ENCODE measurements at regions not wholly inside any gene's neighbourhood (a gene's known extent, or its start where the extent isn't known, plus 50 kb on each side); places are given as distances from the start of the nearest gene placed in this dataset.

DNA sequence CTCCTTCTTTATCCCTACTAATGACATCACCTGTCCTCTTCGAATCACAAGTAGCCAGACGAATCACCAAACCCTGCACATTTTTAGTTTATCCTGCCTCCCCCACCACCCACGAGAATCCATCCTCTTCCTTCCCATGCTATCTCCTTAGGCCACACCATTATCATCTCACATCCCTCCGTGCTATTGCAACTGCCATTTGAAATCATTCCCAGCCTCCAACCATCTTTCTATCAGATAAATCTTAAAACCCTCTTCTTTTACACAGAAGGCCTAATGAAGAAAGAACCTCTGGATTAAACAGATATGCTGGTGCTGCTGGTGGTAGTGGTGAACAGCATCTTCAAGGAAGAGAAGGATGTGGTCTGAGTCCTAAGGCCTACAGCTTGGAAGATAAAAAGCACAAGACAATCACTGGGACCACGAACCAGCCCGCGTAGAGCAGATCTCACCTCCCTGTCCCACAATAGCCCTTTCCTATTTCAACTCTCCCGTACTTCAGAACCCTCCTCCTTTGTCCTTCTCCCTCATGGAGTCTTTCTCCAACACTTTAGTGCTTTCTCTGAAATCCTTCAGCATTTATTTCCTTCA lies 403.1 kb downstream of the SFMBT2 start (continued):
- TF ChIP-seq ARID3A (IDR thresholded peaks at IDR 0.05; ENCODE audit: borderline replicate concordance, low read depth, low read length) (peak; percentile 46; the same call in 1 of the 2 replicates), ILF3 (IDR thresholded peaks at IDR 0.05; ENCODE audit: borderline replicate concordance) (no peak), EP300 (IDR thresholded peaks at IDR 0.05; ENCODE audit: low read length) (peak; percentile 93), C11orf30 (IDR thresholded peaks at IDR 0.05; ENCODE audit: low read depth) (no peak), DMBX1 (CRISPR knock-in tag; IDR thresholded peaks at IDR 0.05; ENCODE audit: borderline replicate concordance) (no peak), POLR2G (IDR thresholded peaks at IDR 0.05; ENCODE audit: low read depth, low read length) (no peak), CTBP1 (IDR thresholded peaks at IDR 0.05; ENCODE audit: borderline replicate concordance) (peak; percentile 70; the same call in 1 of the 2 replicates), ZNF740 (CRISPR knock-in tag; IDR thresholded peaks at IDR 0.05) (no peak), ZNF740 (tag; IDR thresholded peaks at IDR 0.05) (no peak), HDAC1 (IDR thresholded peaks at IDR 0.05) (peak in 1 of 2 experiments; percentile 75; a peak in 2 of 4 replicates), EP400 (IDR thresholded peaks at IDR 0.05) (no peak), E2F5 (CRISPR knock-in tag; IDR thresholded peaks at IDR 0.05) (no peak), PPARD (CRISPR knock-in tag; IDR thresholded peaks at IDR 0.05) (no peak), CBFA2T3 (IDR thresholded peaks at IDR 0.05) (peak; percentile 99), ZNF121 (CRISPR knock-in tag; conservative IDR thresholded peaks at IDR 0.05) (no peak), HNRNPH1 (optimal IDR thresholded peaks at IDR 0.05; ENCODE audit: low read depth, low read length) (no peak), NRF1 (conservative IDR thresholded peaks at IDR 0.05 in 1 of 2, IDR thresholded peaks at IDR 0.05 in 1 of 2) (no peak)
- TF ChIP-seq, protein P1, sequence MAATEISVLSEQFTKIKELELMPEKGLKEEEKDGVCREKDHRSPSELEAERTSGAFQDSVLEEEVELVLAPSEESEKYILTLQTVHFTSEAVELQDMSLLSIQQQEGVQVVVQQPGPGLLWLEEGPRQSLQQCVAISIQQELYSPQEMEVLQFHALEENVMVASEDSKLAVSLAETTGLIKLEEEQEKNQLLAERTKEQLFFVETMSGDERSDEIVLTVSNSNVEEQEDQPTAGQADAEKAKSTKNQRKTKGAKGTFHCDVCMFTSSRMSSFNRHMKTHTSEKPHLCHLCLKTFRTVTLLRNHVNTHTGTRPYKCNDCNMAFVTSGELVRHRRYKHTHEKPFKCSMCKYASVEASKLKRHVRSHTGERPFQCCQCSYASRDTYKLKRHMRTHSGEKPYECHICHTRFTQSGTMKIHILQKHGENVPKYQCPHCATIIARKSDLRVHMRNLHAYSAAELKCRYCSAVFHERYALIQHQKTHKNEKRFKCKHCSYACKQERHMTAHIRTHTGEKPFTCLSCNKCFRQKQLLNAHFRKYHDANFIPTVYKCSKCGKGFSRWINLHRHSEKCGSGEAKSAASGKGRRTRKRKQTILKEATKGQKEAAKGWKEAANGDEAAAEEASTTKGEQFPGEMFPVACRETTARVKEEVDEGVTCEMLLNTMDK (IDR thresholded peaks at IDR 0.05; ENCODE audit: borderline replicate concordance, insufficient read depth, low read depth, low read length, poor library complexity, severe bottlenecking) = no peak
- TF ChIP-seq, protein P2, sequence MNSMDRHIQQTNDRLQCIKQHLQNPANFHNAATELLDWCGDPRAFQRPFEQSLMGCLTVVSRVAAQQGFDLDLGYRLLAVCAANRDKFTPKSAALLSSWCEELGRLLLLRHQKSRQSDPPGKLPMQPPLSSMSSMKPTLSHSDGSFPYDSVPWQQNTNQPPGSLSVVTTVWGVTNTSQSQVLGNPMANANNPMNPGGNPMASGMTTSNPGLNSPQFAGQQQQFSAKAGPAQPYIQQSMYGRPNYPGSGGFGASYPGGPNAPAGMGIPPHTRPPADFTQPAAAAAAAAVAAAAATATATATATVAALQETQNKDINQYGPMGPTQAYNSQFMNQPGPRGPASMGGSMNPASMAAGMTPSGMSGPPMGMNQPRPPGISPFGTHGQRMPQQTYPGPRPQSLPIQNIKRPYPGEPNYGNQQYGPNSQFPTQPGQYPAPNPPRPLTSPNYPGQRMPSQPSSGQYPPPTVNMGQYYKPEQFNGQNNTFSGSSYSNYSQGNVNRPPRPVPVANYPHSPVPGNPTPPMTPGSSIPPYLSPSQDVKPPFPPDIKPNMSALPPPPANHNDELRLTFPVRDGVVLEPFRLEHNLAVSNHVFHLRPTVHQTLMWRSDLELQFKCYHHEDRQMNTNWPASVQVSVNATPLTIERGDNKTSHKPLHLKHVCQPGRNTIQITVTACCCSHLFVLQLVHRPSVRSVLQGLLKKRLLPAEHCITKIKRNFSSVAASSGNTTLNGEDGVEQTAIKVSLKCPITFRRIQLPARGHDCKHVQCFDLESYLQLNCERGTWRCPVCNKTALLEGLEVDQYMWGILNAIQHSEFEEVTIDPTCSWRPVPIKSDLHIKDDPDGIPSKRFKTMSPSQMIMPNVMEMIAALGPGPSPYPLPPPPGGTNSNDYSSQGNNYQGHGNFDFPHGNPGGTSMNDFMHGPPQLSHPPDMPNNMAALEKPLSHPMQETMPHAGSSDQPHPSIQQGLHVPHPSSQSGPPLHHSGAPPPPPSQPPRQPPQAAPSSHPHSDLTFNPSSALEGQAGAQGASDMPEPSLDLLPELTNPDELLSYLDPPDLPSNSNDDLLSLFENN (IDR thresholded peaks at IDR 0.05; ENCODE audit: low read depth in 2 of 2, low read length in 2 of 2) = 0 out of 4 replicates have a peak, but pooled peaks of 1 of the 2 experiments have one; percentile 20
